ENCODE measurements at regions not wholly inside any gene's neighbourhood (a gene's known extent, or its start where the extent isn't known, plus 50 kb on each side); places are given as distances from the start of the nearest gene placed in this dataset.

DNA sequence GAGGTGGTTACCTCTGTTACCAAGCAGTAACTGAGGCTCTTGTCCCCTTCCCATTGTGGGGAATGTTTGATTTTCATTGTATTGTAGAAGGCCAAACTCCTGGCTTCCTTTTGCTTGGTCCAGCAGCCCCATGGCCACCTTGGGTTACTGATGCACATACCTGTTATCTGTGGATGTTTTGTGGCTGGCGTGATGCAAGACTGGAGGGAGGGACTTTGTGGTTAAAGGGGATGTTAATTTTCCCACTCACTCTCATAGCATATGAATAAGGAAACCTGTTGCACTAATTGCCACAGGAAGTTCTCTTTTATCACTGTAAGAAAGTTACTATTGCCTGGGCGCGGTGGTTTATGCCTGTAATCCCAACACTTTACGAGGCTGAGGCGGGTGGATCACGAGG is 168.6 kb upstream of the HS3ST4 start:
- Histone ChIP-seq H3K27me3 (ENCODE audit: insufficient read depth) (no peaks in the 10 kb centered on the region), H3K4me1 (ENCODE audit: control insufficient read depth in 1 of 2, insufficient read depth in 2 of 2, low read depth in 1 of 2, low read length in 1 of 2) (no peaks in the 10 kb centered on the region), H3K9me2 (no peaks in the 10 kb centered on the region), H2AFZ (ENCODE audit: low read depth) (no peak overlapping the region), H3K4me2 (no peak overlapping the region), H3F3A (replicated peaks; ENCODE audit: insufficient read depth) (no peaks in the 10 kb centered on the region), H3K79me2 (ENCODE audit: insufficient read depth) (no peaks in the 10 kb centered on the region), H3K27ac (ENCODE audit: low read depth in 2 of 2, low read length in 1 of 2) (no peak overlapping the region), H3K9me3 (no peaks in the 10 kb centered on the region), H3K36me3 (replicated peaks in 1 of 2; ENCODE audit: control insufficient read depth in 1 of 2, insufficient read depth in 2 of 2, low read length in 1 of 2) (no peaks in the 10 kb centered on the region), H3K4me3 (ENCODE audit: low read depth in 2 of 2, low read length in 1 of 2) (no peak overlapping the region), H3K9ac (no peak overlapping the region), H4K20me1 (ENCODE audit: insufficient read depth) (no peaks in the 10 kb centered on the region)
- no peak for DNase-seq
- ChIA-PET POLR2A (no interaction called here), CTCF (no interaction called here)
- 31% methylated on average over 6 of the region's 6 CpGs for WGBS (ENCODE audit: low lambda C conversion rate)
- TF ChIP-seq EP300 (IDR thresholded peaks at IDR 0.05; ENCODE audit: borderline replicate concordance in 1 of 2, low read depth in 1 of 2, low read length in 1 of 2) = no peak
- TF ChIP-seq GATA2 (CRISPR knock-in tag; IDR thresholded peaks at IDR 0.05) = no peak
- no peak for TF ChIP-seq TAF1 (IDR thresholded peaks at IDR 0.05; ENCODE audit: borderline replicate concordance, low read depth, low read length)
- no peak for TF ChIP-seq JUND (IDR thresholded peaks at IDR 0.05)
- no peak for TF ChIP-seq MXI1 (IDR thresholded peaks at IDR 0.05; ENCODE audit: low read depth, low read length)

DNA sequence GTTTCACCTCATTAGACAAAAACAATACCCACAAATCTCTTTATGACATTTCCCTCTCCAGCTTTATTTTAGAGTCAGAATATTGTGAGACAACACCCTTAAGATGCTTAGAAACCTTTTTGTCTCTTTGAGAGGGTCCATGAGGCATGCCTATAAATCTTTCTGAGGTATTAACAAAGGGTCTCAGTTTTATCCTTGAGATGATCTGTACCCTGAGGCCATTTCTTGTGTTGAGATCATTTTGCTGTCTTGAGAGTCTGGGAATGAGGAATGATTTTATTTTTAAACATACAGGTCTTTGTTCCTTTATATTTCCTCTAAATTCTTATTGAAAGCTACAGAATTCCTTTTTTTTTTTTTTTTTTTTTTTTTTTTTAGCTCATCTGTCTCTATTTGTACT is 179.7 kb upstream of the HS3ST4 start:
- ChIA-PET CTCF (no interaction called here), POLR2A (no interaction called here)
- Histone ChIP-seq H3K9ac (no peak overlapping the region), H3K4me1 (ENCODE audit: control insufficient read depth in 1 of 2, insufficient read depth in 2 of 2, low read depth in 1 of 2, low read length in 1 of 2) (no peaks in the 10 kb centered on the region), H3K27me3 (ENCODE audit: insufficient read depth) (no peaks in the 10 kb centered on the region), H3K9me3 (no peaks in the 10 kb centered on the region), H3K4me2 (no peak overlapping the region), H3K79me2 (ENCODE audit: insufficient read depth) (no peaks in the 10 kb centered on the region), H2AFZ (ENCODE audit: low read depth) (no peak overlapping the region), H3K4me3 (ENCODE audit: low read depth in 2 of 2, low read length in 1 of 2) (no peak overlapping the region), H3K9me2 (no peaks in the 10 kb centered on the region), H3F3A (replicated peaks; ENCODE audit: insufficient read depth) (no peaks in the 10 kb centered on the region), H3K36me3 (replicated peaks in 1 of 2; ENCODE audit: control insufficient read depth in 1 of 2, insufficient read depth in 2 of 2, low read length in 1 of 2) (no peaks in the 10 kb centered on the region), H4K20me1 (ENCODE audit: insufficient read depth) (no peaks in the 10 kb centered on the region), H3K27ac (ENCODE audit: low read depth in 2 of 2, low read length in 1 of 2) (no peak overlapping the region)
- DNase-seq = no peak
- TF ChIP-seq, protein P1, sequence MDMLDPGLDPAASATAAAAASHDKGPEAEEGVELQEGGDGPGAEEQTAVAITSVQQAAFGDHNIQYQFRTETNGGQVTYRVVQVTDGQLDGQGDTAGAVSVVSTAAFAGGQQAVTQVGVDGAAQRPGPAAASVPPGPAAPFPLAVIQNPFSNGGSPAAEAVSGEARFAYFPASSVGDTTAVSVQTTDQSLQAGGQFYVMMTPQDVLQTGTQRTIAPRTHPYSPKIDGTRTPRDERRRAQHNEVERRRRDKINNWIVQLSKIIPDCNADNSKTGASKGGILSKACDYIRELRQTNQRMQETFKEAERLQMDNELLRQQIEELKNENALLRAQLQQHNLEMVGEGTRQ (IDR thresholded peaks at IDR 0.05; ENCODE audit: borderline replicate concordance, low read depth, low read length) = no peak
- TF ChIP-seq RAD21 (IDR thresholded peaks at IDR 0.05; ENCODE audit: low read length) = no peak

DNA sequence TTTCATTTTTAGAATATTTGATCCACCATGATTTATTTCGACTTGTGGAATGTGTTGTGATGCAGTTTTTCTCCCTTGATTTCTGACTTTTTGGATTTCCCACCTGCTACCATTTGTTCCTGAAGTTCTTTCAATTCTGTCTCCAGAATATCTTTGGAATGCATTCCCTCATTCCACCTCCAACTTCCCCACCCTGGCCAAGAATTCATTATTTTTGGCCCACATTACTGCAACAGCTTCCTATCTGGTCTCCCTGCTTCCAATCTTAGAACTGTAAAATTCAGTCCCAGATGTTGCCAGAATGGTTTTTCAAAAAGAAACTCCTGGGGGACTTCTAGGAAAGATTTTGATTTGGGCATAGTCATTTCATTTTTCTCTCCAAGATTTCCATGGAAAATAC is 182.3 kb upstream of the HS3ST4 start:
- H4K20me1 ChIP-seq (ENCODE audit: insufficient read depth) = no peaks in the 10 kb centered on the region
- CTCF ChIA-PET = no interaction called here
- H3K4me3 ChIP-seq (ENCODE audit: low read depth in 2 of 2, low read length in 1 of 2) = no peak overlapping the region
- no peaks in the 10 kb centered on the region for H3K9me3 ChIP-seq
- H3K36me3 ChIP-seq (replicated peaks in 1 of 2; ENCODE audit: control insufficient read depth in 1 of 2, insufficient read depth in 2 of 2, low read length in 1 of 2) = no peaks in the 10 kb centered on the region
- H3F3A ChIP-seq (replicated peaks; ENCODE audit: insufficient read depth) = no peaks in the 10 kb centered on the region
- no peak for DNase-seq
- no peak overlapping the region for H3K27ac ChIP-seq (ENCODE audit: low read depth in 2 of 2, low read length in 1 of 2)
- POLR2A ChIA-PET = no interaction called here
- H2AFZ ChIP-seq (ENCODE audit: low read depth) = no peak overlapping the region
- no peaks in the 10 kb centered on the region for H3K79me2 ChIP-seq (ENCODE audit: insufficient read depth)
- no peak overlapping the region for H3K9ac ChIP-seq
- no peaks in the 10 kb centered on the region for H3K9me2 ChIP-seq
- no peaks in the 10 kb centered on the region for H3K4me1 ChIP-seq (ENCODE audit: control insufficient read depth in 1 of 2, insufficient read depth in 2 of 2, low read depth in 1 of 2, low read length in 1 of 2)
- 3% methylated on average over 1 of the region's 1 CpG for WGBS (ENCODE audit: low lambda C conversion rate)
- H3K27me3 ChIP-seq (ENCODE audit: insufficient read depth) = no peaks in the 10 kb centered on the region
- no peak overlapping the region for H3K4me2 ChIP-seq
- TF ChIP-seq, protein P2, sequence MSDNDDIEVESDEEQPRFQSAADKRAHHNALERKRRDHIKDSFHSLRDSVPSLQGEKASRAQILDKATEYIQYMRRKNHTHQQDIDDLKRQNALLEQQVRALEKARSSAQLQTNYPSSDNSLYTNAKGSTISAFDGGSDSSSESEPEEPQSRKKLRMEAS (IDR thresholded peaks at IDR 0.05; ENCODE audit: low read depth) = no peak
- TF ChIP-seq JUND (IDR thresholded peaks at IDR 0.05) (no peak), SMC3 (IDR thresholded peaks at IDR 0.05; ENCODE audit: low read depth, low read length) (no peak), EZH2phosphoT487 (IDR thresholded peaks at IDR 0.05; ENCODE audit: borderline replicate concordance, low read depth) (no peak), TCF12 (IDR thresholded peaks at IDR 0.05) (no peak), FOXJ3 (CRISPR knock-in tag; IDR thresholded peaks at IDR 0.05) (no peak), SIN3A (IDR thresholded peaks at IDR 0.05; ENCODE audit: borderline replicate concordance, low read depth, low read length) (no peak), FOSL2 (IDR thresholded peaks at IDR 0.05; ENCODE audit: borderline replicate concordance, low read depth) (no peak)
- TF ChIP-seq, protein P3, sequence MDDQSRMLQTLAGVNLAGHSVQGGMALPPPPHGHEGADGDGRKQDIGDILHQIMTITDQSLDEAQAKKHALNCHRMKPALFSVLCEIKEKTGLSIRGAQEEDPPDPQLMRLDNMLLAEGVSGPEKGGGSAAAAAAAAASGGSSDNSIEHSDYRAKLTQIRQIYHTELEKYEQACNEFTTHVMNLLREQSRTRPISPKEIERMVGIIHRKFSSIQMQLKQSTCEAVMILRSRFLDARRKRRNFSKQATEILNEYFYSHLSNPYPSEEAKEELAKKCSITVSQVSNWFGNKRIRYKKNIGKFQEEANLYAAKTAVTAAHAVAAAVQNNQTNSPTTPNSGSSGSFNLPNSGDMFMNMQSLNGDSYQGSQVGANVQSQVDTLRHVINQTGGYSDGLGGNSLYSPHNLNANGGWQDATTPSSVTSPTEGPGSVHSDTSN (IDR thresholded peaks at IDR 0.05) = no peak

Measured in SK-N-SH (cell line).